ENCODE measurements at regions not wholly inside any gene's neighbourhood (a gene's known extent, or its start where the extent isn't known, plus 50 kb on each side); places are given as distances from the start of the nearest gene placed in this dataset.

DNA sequence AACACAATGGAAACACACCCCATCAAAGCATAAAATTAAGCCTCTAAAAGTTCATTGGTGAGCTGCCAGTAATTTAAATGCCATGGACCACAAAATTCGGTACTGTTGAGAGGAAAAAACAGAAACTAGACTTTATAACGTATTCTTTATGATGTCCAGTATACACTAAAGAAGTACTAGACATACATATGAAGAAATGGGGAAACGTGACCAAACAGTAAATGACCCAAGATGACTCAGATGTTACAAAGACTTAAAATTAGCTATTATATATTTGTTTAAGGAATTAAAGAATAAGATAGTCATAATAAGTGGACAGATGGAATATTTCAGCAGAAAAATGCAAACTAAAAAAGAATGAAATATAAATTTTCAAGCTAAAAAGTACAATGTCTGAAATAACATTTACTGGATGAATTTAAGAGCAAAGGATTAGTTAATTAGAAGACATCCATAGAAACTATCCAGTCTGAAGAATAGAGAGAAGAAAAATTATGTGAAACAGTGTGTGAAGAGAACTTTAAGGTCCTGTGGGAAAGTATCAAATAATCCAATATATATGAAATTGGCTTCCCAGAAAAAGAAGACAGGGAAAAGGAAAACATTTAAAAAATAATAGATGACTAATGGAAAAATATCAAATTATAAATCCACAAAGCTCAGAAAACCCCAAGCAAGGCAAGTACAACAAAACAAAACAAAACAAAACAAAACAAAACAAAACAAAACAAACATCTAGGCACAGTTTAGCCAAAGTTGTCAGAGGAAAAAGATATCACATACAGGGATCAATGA lies 69.4 kb downstream of the SAMD9 start:
- no peak overlapping the region for H3K4me3 ChIP-seq
- no peak overlapping the region for H3K27ac ChIP-seq
- TF ChIP-seq EP300 (IDR thresholded peaks at IDR 0.05) (no peak), POLR2A (IDR thresholded peaks at IDR 0.05) (no peak)
- TF ChIP-seq, protein P1, sequence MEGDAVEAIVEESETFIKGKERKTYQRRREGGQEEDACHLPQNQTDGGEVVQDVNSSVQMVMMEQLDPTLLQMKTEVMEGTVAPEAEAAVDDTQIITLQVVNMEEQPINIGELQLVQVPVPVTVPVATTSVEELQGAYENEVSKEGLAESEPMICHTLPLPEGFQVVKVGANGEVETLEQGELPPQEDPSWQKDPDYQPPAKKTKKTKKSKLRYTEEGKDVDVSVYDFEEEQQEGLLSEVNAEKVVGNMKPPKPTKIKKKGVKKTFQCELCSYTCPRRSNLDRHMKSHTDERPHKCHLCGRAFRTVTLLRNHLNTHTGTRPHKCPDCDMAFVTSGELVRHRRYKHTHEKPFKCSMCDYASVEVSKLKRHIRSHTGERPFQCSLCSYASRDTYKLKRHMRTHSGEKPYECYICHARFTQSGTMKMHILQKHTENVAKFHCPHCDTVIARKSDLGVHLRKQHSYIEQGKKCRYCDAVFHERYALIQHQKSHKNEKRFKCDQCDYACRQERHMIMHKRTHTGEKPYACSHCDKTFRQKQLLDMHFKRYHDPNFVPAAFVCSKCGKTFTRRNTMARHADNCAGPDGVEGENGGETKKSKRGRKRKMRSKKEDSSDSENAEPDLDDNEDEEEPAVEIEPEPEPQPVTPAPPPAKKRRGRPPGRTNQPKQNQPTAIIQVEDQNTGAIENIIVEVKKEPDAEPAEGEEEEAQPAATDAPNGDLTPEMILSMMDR (IDR thresholded peaks at IDR 0.05), result no peak
- no peaks in the 10 kb centered on the region for H3K9me3 ChIP-seq
- DNase-seq (ENCODE audit: low spot score in 2 of 2), result no peak
- H3K27me3 ChIP-seq, result no peaks in the 10 kb centered on the region
- 49 to 64% methylated on average over 3 of the region's 3 CpGs for WGBS, 2 donors
- no peaks in the 10 kb centered on the region for H3K36me3 ChIP-seq
- peaks cover 0 to 4% (median 0%) of the 10 kb centered on the region in 4 donors for H3K4me1 ChIP-seq

DNA sequence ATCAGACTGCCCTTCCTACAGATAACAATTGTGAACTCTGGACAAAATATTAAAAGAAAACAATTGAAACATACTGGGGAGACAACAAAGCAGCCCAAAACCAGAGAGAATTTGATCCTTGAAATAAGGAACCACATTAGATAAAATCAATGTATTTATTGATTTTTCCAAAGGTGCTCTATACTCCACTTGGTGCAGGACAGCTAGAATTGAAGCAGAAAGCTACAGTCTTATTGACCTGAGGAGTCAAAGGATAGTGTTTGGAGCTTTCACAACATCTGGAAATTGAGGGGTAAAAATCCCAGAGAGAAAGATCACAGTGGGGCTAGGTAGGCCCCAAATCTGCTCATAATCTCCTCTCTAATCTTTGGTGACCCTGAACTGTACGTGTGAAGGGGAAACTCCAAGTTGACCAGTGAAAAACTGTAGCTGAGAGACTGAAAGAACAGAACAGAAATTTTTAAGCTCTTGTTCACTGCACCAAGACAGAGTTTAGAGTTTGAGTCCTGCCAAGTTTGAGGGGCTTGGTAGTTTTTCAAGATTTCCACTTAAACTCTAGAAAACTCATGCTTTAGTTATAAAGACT lies 70.2 kb downstream of the SAMD9 start:
- Histone ChIP-seq H3K36me3 (no peaks in the 10 kb centered on the region), H3K9me3 (no peaks in the 10 kb centered on the region), H3K27ac (no peak overlapping the region), H3K4me3 (no peak overlapping the region), H3K27me3 (no peaks in the 10 kb centered on the region), H3K4me1 (peaks cover 0 to 6% (median 0%) of the 10 kb centered on the region in 4 donors)
- no peak for DNase-seq (ENCODE audit: low spot score in 2 of 2)
- WGBS, 2 donors, result 82 to 87% methylated on average over 1 of the region's 1 CpG
- no peak for TF ChIP-seq EP300 (IDR thresholded peaks at IDR 0.05)
- TF ChIP-seq, protein P1 (IDR thresholded peaks at IDR 0.05), result no peak
- TF ChIP-seq POLR2A (IDR thresholded peaks at IDR 0.05), result no peak

DNA sequence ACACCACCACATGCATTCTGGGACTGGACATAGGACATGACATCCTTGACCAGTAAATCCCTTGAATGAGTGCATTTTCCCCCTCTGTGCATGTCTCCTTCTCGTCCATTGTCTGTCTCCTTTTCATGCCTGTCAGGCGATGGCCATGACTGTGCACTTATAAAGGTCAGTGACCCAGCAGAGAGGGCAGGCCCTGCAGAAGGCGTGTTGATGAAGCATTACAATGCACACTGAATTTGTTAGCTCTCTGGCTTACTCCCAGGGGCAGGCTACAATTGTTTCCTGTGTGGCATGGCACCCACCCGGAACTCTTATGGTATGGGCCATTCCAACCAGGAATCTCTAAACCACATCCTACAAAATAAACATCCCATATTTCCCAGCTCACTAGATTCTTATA lies 71.1 kb downstream of the SAMD9 start:
- Histone ChIP-seq H3K36me3 (no peaks in the 10 kb centered on the region), H3K27me3 (no peaks in the 10 kb centered on the region), H3K9me3 (no peaks in the 10 kb centered on the region), H3K27ac (no peak overlapping the region), H3K4me3 (no peak overlapping the region), H3K4me1 (peaks cover 0 to 6% (median 0%) of the 10 kb centered on the region in 4 donors)
- WGBS, 2 donors, result 56 to 57% methylated on average over 4 of the region's 4 CpGs
- DNase-seq (ENCODE audit: low spot score in 2 of 2), result no peak
- no peak for TF ChIP-seq POLR2A (IDR thresholded peaks at IDR 0.05)
- TF ChIP-seq, protein P1 (IDR thresholded peaks at IDR 0.05), result no peak
- TF ChIP-seq EP300 (IDR thresholded peaks at IDR 0.05), result no peak

GRCh38 chr7:93044147-93044810 lies 73.5 kb downstream of the SAMD9 start:
- TF ChIP-seq EP300 (IDR thresholded peaks at IDR 0.05) (no peak), POLR2A (IDR thresholded peaks at IDR 0.05) (no peak)
- TF ChIP-seq, protein P1 (IDR thresholded peaks at IDR 0.05), result no peak
- peaks cover 0 to 6% (median 0%) of the 10 kb centered on the region in 4 donors for H3K4me1 ChIP-seq
- H3K36me3 ChIP-seq, result no peaks in the 10 kb centered on the region
- no peaks in the 10 kb centered on the region for H3K27me3 ChIP-seq
- WGBS, 2 donors, result 76 to 81% methylated on average over 6 of the region's 6 CpGs
- no peak for DNase-seq (ENCODE audit: low spot score in 2 of 2)
- no peaks in the 10 kb centered on the region for H3K9me3 ChIP-seq
- no peak overlapping the region for H3K27ac ChIP-seq
- H3K4me3 ChIP-seq, result no peak overlapping the region
